ENCODE measurements at regions not wholly inside any gene's neighbourhood (a gene's known extent, or its start where the extent isn't known, plus 50 kb on each side); places are given as distances from the start of the nearest gene placed in this dataset.
"Not testable (repeated sequence)": the region's sequence is repeated elsewhere in the genome, so short reads cannot be mapped to it uniquely, and the experiment has no call there.

DNA sequence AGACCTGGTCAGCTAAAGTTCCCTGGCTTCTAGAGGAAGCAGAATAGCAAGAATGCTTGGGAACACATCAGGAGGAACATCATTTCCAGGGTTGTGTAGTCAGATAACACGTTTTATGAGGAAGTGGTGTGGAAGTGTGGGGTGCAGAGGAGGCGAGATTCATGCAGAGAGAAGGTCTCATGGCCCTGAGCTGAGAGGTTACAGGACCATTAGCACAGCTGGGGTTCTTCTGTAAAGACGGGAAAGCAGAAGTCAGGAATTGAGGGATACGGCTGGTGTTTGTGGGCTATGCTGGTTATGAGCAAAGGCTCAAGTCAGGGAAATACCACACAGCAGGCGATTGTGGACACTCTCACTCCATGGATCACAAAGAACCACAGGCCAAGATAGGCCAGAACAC, 190.6 kb upstream of the IRF2BP2 start:
- not testable (repeated sequence) for TF ChIP-seq ESRRA (CRISPR knock-in tag; IDR thresholded peaks at IDR 0.05; ENCODE audit: low read depth); NFYB (CRISPR knock-in tag; IDR thresholded peaks at IDR 0.05); BRCA1 (CRISPR knock-in tag; IDR thresholded peaks at IDR 0.05); ZNF460 (CRISPR knock-in tag; IDR thresholded peaks at IDR 0.05; ENCODE audit: borderline replicate concordance); U2AF2 (IDR thresholded peaks at IDR 0.05; ENCODE audit: low read depth, low read length); ZNF572 (CRISPR knock-in tag; IDR thresholded peaks at IDR 0.05); NCOR1 (IDR thresholded peaks at IDR 0.05; ENCODE audit: borderline replicate concordance, low read length)
- TF ChIP-seq, protein P1, sequence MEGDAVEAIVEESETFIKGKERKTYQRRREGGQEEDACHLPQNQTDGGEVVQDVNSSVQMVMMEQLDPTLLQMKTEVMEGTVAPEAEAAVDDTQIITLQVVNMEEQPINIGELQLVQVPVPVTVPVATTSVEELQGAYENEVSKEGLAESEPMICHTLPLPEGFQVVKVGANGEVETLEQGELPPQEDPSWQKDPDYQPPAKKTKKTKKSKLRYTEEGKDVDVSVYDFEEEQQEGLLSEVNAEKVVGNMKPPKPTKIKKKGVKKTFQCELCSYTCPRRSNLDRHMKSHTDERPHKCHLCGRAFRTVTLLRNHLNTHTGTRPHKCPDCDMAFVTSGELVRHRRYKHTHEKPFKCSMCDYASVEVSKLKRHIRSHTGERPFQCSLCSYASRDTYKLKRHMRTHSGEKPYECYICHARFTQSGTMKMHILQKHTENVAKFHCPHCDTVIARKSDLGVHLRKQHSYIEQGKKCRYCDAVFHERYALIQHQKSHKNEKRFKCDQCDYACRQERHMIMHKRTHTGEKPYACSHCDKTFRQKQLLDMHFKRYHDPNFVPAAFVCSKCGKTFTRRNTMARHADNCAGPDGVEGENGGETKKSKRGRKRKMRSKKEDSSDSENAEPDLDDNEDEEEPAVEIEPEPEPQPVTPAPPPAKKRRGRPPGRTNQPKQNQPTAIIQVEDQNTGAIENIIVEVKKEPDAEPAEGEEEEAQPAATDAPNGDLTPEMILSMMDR (CRISPR knock-in tag; IDR thresholded peaks at IDR 0.05): not testable (repeated sequence)
- TF ChIP-seq, protein P2, sequence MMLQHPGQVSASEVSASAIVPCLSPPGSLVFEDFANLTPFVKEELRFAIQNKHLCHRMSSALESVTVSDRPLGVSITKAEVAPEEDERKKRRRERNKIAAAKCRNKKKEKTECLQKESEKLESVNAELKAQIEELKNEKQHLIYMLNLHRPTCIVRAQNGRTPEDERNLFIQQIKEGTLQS (CRISPR knock-in tag; IDR thresholded peaks at IDR 0.05): not testable (repeated sequence)
- TF ChIP-seq, protein P3, sequence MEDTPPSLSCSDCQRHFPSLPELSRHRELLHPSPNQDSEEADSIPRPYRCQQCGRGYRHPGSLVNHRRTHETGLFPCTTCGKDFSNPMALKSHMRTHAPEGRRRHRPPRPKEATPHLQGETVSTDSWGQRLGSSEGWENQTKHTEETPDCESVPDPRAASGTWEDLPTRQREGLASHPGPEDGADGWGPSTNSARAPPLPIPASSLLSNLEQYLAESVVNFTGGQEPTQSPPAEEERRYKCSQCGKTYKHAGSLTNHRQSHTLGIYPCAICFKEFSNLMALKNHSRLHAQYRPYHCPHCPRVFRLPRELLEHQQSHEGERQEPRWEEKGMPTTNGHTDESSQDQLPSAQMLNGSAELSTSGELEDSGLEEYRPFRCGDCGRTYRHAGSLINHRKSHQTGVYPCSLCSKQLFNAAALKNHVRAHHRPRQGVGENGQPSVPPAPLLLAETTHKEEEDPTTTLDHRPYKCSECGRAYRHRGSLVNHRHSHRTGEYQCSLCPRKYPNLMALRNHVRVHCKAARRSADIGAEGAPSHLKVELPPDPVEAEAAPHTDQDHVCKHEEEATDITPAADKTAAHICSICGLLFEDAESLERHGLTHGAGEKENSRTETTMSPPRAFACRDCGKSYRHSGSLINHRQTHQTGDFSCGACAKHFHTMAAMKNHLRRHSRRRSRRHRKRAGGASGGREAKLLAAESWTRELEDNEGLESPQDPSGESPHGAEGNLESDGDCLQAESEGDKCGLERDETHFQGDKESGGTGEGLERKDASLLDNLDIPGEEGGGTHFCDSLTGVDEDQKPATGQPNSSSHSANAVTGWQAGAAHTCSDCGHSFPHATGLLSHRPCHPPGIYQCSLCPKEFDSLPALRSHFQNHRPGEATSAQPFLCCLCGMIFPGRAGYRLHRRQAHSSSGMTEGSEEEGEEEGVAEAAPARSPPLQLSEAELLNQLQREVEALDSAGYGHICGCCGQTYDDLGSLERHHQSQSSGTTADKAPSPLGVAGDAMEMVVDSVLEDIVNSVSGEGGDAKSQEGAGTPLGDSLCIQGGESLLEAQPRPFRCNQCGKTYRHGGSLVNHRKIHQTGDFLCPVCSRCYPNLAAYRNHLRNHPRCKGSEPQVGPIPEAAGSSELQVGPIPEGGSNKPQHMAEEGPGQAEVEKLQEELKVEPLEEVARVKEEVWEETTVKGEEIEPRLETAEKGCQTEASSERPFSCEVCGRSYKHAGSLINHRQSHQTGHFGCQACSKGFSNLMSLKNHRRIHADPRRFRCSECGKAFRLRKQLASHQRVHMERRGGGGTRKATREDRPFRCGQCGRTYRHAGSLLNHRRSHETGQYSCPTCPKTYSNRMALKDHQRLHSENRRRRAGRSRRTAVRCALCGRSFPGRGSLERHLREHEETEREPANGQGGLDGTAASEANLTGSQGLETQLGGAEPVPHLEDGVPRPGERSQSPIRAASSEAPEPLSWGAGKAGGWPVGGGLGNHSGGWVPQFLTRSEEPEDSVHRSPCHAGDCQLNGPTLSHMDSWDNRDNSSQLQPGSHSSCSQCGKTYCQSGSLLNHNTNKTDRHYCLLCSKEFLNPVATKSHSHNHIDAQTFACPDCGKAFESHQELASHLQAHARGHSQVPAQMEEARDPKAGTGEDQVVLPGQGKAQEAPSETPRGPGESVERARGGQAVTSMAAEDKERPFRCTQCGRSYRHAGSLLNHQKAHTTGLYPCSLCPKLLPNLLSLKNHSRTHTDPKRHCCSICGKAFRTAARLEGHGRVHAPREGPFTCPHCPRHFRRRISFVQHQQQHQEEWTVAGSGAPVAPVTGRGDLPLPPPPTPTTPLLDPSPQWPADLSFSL (CRISPR knock-in tag; IDR thresholded peaks at IDR 0.05): not testable (repeated sequence)
